Panc1 (cell line): ENCODE measurements at regions not wholly inside any gene's neighbourhood (a gene's known extent, or its start where the extent isn't known, plus 50 kb on each side); places are given as distances from the start of the nearest gene placed in this dataset.

ENCODE experiments used
- CTCF ChIP-seq: fragments of 450-650 bp; IDR thresholded peaks from 2 replicates; pipeline ENCODE4 v1.5.1; 2017; ENCODE audit warnings: mild to moderate bottlenecking
- POLR2AphosphoS5 ChIP-seq: IDR thresholded peaks from 2 replicates; pipeline ENCODE4 v1.6.1; 2012; ENCODE audit warnings: mild to moderate bottlenecking, low read depth, low read length, moderate library complexity

DNA sequence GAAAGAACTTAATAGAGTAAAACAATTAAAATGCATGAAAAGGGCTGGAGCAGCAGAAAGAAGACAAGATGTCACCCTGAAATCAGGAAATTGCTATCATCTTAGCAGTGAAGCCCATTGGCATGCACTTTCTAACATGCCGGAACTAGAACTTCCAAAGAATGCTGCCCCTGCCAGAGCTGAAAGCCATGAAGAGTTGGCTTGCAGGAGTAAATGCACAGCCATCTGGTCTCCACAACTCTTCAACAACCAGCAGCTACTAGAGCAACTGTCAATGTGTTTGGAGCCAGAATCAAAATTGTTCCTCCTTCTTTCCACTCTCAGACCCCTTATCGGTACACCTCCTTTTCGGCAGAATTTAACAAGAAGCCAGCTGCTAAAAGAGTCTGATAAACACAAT is 414.1 kb downstream of the KCNH5 start:
- TF ChIP-seq CTCF (no peak), POLR2AphosphoS5 (no peak)
